ENCODE measurements at regions not wholly inside any gene's neighbourhood (a gene's known extent, or its start where the extent isn't known, plus 50 kb on each side); places are given as distances from the start of the nearest gene placed in this dataset.
A peak's percentile ranks its signal among the peaks of the same experiment; 100 is the strongest.

DNA sequence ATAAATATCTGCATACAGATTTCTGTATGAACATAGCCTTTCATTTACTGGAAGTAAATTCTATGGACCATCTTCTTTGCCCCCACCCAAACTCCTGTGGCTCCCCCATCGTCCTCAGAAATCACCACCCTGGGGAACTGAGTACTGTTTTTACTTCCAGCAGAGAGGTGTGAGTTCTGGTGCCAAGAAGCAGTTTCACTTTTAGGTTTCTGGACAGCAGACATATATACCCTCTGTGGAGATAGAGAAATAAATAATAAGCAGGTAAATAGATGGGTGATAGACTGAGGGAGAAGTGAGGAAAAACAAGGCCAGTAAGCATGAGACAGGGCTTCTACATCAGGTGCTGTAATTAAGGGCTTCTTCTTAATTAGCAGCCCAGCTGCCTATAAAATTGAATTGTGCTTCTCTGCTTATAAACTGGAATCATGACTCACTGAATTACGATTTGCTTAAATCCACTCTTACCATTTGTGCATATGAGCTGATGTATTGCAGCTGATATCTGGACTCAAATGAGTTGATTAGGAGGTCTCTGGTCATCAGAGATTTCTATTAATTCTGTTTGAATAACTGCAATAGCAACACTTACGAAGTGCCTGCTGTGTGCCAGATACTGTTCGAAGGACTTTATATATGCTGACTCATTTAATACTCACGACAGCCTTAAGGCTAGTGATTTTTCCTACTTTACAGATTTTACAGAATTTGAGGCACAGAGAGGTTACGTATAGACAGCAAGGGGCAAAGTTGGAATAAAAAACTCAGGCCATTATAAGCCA, 60.8 kb upstream of the DHX15 start:
- no peak overlapping the region for H3K4me3 ChIP-seq (ENCODE audit: low read depth, low read length)
- TF ChIP-seq, protein P1, sequence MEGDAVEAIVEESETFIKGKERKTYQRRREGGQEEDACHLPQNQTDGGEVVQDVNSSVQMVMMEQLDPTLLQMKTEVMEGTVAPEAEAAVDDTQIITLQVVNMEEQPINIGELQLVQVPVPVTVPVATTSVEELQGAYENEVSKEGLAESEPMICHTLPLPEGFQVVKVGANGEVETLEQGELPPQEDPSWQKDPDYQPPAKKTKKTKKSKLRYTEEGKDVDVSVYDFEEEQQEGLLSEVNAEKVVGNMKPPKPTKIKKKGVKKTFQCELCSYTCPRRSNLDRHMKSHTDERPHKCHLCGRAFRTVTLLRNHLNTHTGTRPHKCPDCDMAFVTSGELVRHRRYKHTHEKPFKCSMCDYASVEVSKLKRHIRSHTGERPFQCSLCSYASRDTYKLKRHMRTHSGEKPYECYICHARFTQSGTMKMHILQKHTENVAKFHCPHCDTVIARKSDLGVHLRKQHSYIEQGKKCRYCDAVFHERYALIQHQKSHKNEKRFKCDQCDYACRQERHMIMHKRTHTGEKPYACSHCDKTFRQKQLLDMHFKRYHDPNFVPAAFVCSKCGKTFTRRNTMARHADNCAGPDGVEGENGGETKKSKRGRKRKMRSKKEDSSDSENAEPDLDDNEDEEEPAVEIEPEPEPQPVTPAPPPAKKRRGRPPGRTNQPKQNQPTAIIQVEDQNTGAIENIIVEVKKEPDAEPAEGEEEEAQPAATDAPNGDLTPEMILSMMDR (conservative IDR thresholded peaks at IDR 0.05; ENCODE audit: low read depth, low read length) = no peak
- DNase-seq (ENCODE audit: low read depth) = no peak

DNA sequence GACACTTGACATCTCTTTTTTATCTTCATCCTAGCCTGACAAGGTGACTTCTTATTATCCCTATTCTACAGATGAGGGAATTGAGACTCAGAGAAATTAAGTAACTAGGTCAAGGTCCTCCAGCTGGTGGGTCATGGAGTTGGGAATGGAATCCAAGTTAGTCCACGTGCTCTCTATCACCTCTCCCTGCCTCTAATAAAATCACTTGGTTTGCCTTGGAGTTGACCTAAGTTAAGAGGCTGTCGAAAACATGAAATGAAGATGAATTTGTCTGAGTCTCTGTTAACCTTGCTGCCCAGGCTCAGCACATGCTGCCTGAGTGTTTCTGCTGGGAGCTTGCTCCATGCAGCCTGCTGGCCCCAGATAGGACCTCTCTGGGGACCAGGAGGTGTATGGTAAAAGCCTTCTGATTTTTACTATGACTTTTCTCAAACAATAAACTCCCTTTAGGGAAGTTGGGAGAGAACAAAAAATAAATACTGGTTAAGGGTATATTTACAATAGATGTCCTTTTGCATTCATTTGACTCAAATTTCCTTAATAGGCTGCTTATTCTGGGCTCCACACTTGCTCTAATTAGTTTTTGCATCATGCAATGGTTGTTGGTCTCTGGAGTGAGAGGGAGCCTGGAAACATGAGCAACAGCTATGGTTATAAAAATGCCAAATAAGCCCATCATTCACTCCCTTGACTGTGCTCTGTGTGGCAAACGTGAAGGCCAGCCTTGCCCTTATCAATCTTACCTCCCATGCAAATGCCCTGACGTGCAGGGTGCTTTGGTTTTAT, 61.6 kb upstream of the DHX15 start:
- H3K4me3 ChIP-seq (ENCODE audit: low read depth, low read length) = no peak overlapping the region
- TF ChIP-seq, protein P1 (conservative IDR thresholded peaks at IDR 0.05; ENCODE audit: low read depth, low read length) = no peak

DNA sequence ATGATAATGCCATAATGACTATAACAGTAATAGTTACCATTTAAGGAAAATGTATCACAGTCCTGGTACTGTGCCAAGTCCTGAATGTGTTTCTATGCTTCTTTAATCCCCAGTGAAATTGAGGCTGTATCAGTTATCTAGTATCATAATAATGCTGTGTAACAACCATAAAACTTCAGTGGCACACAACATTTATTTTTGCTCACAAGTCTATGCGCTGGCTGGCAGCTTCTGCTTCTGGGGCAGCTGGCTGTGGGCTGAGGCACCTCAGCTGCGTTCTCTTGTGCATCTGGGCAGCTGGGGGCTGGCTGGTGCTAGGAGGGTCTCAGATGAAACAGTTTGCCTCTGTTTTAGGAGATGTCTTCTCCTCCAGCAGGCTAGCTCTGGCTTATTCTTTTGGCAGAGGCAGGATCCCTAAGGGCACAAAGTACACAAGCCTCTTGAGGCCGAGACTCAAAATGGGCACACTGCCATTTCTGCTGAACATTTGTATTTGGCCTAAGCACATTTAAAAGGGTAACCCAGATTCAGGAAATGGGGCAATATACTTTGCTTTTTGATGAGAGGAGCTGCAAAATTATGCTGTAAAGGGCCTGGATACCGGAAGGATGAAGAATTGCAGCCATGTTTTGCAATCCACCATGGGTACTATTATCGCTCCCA, 62.6 kb upstream of the DHX15 start:
- H3K4me3 ChIP-seq (ENCODE audit: low read depth, low read length) = no peak overlapping the region
- TF ChIP-seq, protein P1 (conservative IDR thresholded peaks at IDR 0.05; ENCODE audit: low read depth, low read length) = no peak
- DNase-seq (ENCODE audit: low read depth) = no peak

More for the DNA sequence above, 61.6 kb upstream of the DHX15 start:
- DNase-seq (ENCODE audit: low read depth) = no peak

DNA sequence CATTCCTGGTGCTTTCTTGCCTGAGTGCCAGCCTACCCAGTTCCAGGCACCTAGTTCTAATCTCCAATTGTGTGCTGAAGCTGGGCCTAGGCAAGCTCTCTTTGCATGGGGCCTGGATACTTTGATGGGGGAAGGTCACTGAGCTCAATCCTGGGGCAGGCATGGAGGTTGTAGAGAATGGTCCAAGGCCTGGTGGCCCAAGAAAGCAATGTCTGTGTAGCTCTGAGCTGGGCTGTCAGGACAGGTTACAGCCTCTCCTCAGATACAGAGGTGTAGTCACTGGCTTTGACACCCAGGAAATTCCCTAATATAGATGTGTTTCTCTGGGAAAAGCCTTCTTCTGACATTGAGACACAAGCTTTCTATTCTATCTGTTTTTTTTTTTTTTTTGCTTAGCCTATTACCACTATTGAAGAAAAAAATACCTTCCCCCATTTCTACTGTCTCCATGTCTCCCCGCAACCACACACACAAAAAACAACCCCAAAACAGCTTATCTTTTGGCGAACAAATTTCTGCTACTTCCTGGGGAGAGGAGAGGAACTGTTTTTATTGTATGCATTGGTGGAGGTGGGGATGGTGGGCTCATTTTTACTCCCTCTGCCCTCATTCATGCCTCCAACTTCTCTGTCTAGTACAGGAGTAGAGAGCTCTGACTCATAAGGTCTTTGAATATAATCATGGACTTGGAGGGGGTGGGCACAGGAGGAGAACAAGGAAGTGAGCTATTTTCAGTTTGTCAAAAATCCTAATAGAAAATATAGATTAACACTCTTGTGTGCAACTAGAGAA, 66.7 kb upstream of the DHX15 start:
- DNase-seq (ENCODE audit: low read depth) = no peak
- TF ChIP-seq, protein P1 (conservative IDR thresholded peaks at IDR 0.05; ENCODE audit: low read depth, low read length) = no peak
- no peak overlapping the region for H3K4me3 ChIP-seq (ENCODE audit: low read depth, low read length)

DNA sequence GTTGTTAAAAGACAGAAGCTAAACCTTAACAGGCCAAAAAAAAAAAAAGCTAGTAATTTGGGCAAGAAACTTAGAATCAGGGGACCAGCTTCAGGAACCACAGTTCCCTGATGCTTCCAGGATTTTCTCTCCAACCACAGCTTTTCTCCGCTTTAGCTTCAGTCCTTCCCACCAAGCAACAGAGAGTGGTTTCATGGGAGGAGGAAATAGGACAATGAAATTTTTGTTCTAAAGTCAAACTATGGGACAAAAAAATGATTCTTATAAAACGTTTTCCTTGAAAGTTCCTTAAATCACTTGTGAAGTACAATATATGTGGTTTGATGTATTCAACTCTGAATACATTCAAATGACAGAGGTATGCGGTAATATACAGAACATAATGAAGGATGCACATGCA, 71.0 kb upstream of the DHX15 start:
- no peak for DNase-seq (ENCODE audit: low read depth)
- H3K4me3 ChIP-seq (ENCODE audit: low read depth, low read length) = no peak overlapping the region
- TF ChIP-seq, protein P1 (conservative IDR thresholded peaks at IDR 0.05; ENCODE audit: low read depth, low read length) = no peak

DNA sequence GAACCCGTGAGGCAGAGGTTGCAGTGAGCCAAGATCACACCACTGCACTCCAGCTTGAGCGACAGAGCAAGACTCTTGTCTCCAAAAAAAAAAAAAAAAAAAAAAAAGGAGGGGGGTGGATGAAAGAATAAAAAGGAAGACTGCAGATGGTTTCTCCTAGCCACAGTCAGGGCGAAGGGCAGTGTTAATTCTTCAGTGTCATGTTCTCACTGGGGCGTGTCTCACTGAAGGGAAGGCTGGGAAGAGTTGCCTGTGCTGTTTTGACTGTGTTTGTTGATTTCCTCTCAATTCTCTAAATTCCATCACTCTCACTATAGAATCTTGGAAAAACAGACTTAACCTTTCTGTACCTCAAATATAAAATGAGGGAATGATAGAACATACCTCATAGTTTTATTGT, 71.6 kb upstream of the DHX15 start:
- no peak overlapping the region for H3K4me3 ChIP-seq (ENCODE audit: low read depth, low read length)
- peak; percentile 40 for DNase-seq (ENCODE audit: low read depth)
- TF ChIP-seq, protein P1 (conservative IDR thresholded peaks at IDR 0.05; ENCODE audit: low read depth, low read length) = no peak

All from epithelial cell of proximal tubule (primary cell).